ENCODE measurements at regions not wholly inside any gene's neighbourhood (a gene's known extent, or its start where the extent isn't known, plus 50 kb on each side); places are given as distances from the start of the nearest gene placed in this dataset.

DNA sequence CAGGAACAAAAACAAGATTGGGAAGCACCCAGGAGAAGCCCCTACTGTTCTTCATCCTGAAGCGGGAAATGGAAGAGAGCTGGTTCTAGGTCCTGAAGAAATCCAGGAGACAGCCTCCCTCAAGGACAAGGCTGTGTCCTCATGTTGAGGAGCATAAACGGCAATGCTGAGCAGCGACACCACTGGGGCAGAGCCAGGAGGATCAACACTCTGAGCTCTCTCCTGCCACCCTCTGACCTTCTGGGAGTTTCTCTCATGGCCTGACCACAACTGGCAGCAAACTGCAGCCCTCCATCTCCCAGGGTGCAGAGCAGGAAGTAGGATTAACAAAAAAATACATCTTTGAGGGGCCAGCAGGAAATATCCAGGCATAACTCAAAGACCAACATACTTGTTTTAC is 1292.2 kb upstream of the TMEM132C start:
- no peak overlapping the region for H3K4me2 ChIP-seq (ENCODE audit: insufficient read depth, insufficient read length, low read length)
- no peaks in the 10 kb centered on the region for H4K20me1 ChIP-seq (ENCODE audit: control insufficient read depth, insufficient read depth, insufficient read length)
- no peak overlapping the region for H3K4me3 Mint-ChIP-seq
- H2BK15ac ChIP-seq (ENCODE audit: low read depth, low read length) = no peak overlapping the region
- no peak overlapping the region for H3K27ac Mint-ChIP-seq
- no peak overlapping the region for H3T11ph ChIP-seq (ENCODE audit: low read length)
- TF ChIP-seq, protein P1, sequence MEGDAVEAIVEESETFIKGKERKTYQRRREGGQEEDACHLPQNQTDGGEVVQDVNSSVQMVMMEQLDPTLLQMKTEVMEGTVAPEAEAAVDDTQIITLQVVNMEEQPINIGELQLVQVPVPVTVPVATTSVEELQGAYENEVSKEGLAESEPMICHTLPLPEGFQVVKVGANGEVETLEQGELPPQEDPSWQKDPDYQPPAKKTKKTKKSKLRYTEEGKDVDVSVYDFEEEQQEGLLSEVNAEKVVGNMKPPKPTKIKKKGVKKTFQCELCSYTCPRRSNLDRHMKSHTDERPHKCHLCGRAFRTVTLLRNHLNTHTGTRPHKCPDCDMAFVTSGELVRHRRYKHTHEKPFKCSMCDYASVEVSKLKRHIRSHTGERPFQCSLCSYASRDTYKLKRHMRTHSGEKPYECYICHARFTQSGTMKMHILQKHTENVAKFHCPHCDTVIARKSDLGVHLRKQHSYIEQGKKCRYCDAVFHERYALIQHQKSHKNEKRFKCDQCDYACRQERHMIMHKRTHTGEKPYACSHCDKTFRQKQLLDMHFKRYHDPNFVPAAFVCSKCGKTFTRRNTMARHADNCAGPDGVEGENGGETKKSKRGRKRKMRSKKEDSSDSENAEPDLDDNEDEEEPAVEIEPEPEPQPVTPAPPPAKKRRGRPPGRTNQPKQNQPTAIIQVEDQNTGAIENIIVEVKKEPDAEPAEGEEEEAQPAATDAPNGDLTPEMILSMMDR (conservative IDR thresholded peaks at IDR 0.05) = peak; percentile 41; the same call in 2 of the 3 replicates
- H3K9ac ChIP-seq (ENCODE audit: extremely low read depth, insufficient read length, low read length) = no peak overlapping the region
- peak; percentile 54 for DNase-seq
- H4K5ac ChIP-seq (ENCODE audit: insufficient read length, low read depth, low read length) = no peak overlapping the region
- H3K4me1 Mint-ChIP-seq = 0 out of 4 replicates have a peak, but pooled peaks cover 0 to 2% of the 10 kb centered on the region in 2 experiments
- no peaks in the 10 kb centered on the region for H3K9me3 Mint-ChIP-seq
- no peak overlapping the region for H3K56ac ChIP-seq (ENCODE audit: insufficient read length, low read depth, low read length)
- no peak overlapping the region for H3K27ac ChIP-seq (ENCODE audit: insufficient read length, low read depth, low read length)
- H3K4ac ChIP-seq (ENCODE audit: low read depth, low read length) = no peak overlapping the region
- H2AFZ ChIP-seq (ENCODE audit: low read length) = no peak overlapping the region
- H4K91ac ChIP-seq (ENCODE audit: insufficient read length, low read depth, low read length) = no peak overlapping the region
- no peaks in the 10 kb centered on the region for H3K4me1 ChIP-seq (ENCODE audit: insufficient read depth, low read length)
- H3K18ac ChIP-seq (ENCODE audit: insufficient read length, low read depth, low read length) = no peak overlapping the region
- H3K79me2 ChIP-seq (ENCODE audit: insufficient read depth, low read length) = no peaks in the 10 kb centered on the region
- peaks cover 2% of the 10 kb centered on the region for H3K27me3 Mint-ChIP-seq (ENCODE audit: low read depth)
- no peak overlapping the region for H3K14ac ChIP-seq (ENCODE audit: insufficient read depth, low read length)
- H3K36me3 Mint-ChIP-seq (ENCODE audit: insufficient read depth in 1 of 3, low read depth in 3 of 3) = no peaks in the 10 kb centered on the region
- no peaks in the 10 kb centered on the region for H3K27me3 ChIP-seq (ENCODE audit: insufficient read depth, low read length)
- H4K8ac ChIP-seq (replicated peaks; ENCODE audit: insufficient read length, low read depth, low read length) = no peak overlapping the region
- H3K9me3 ChIP-seq (ENCODE audit: control insufficient read depth, low read depth, low read length) = no peaks in the 10 kb centered on the region
- no CpG with 5 or more reads among the region's 3 CpGs for WGBS (ENCODE audit: extremely low coverage, insufficient read length, low lambda C conversion rate)
- no peak overlapping the region for H2AK5ac ChIP-seq (ENCODE audit: insufficient read length, low read length)
- no peaks in the 10 kb centered on the region for H3K79me1 ChIP-seq (ENCODE audit: insufficient read depth, low read depth, low read length, poor library complexity, severe bottlenecking)
- H2BK5ac ChIP-seq (ENCODE audit: insufficient read length, low read length) = no peak overlapping the region
- no peak overlapping the region for H3K23ac ChIP-seq (ENCODE audit: insufficient read length, low read depth, low read length)
- H2BK20ac ChIP-seq (ENCODE audit: low read depth, low read length, poor library complexity, severe bottlenecking) = no peak overlapping the region
- no peak overlapping the region for H2BK12ac ChIP-seq (ENCODE audit: insufficient read length, low read depth, low read length)
- H3K23me2 ChIP-seq (ENCODE audit: insufficient read length, low read depth, low read length, poor library complexity, severe bottlenecking) = no peaks in the 10 kb centered on the region
- H2BK120ac ChIP-seq (ENCODE audit: low read depth, low read length, poor library complexity, severe bottlenecking) = no peak overlapping the region

All from H9 (cell line).